ENCODE measurements at regions not wholly inside any gene's neighbourhood (a gene's known extent, or its start where the extent isn't known, plus 50 kb on each side); places are given as distances from the start of the nearest gene placed in this dataset.

DNA sequence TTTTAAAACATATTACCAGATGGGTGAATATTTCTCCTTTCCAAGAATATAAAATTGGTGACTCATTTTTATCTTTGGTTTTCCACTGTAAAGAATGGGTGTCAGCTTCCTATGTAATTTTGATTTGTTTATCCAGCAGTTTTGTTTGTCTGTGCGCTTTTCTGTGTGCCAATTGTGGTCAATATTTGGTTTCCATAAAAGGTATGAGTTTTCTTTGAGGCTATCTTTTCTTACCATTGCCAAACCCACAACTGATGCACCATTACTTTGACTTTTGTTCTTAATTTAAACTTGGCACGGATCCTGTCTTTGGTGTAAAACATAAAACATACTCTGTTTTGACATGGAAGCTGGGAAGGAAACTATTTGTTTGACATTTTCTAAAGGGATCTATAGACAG lies 78.8 kb upstream of the NAV3 start:
- no peaks in the 10 kb centered on the region for H3K4me1 ChIP-seq (ENCODE audit: control insufficient read depth, insufficient read depth, low read length)
- no peaks in the 10 kb centered on the region for H3K9me3 ChIP-seq (ENCODE audit: control insufficient read depth, insufficient read depth, low read depth, low read length)
- no peak overlapping the region for H3K4me3 ChIP-seq (ENCODE audit: low read depth in 2 of 2, low read length in 2 of 2)
- BruUV-seq (replicated peaks): no TSS peak
- in situ Hi-C loops (cut with HindIII; ENCODE audit: low pct_unique_long_range_greater_than_20kb, low sequenced_read_pairs): no loop called here
- POLR2A ChIA-PET: no interaction called here
- H3K27me3 ChIP-seq (ENCODE audit: control insufficient read depth, insufficient read depth, low read length): no peaks in the 10 kb centered on the region
- CTCF ChIA-PET: interaction anchor here (0.6 kb wide), 2 partner anchors 427 to 1585 kb away, joined by 3 read pairs; no protein-coding TSS in a partner anchor
- no peak for TF ChIP-seq TCF7L2 (IDR thresholded peaks at IDR 0.05; ENCODE audit: low read depth, low read length)
- TF ChIP-seq, protein P1, sequence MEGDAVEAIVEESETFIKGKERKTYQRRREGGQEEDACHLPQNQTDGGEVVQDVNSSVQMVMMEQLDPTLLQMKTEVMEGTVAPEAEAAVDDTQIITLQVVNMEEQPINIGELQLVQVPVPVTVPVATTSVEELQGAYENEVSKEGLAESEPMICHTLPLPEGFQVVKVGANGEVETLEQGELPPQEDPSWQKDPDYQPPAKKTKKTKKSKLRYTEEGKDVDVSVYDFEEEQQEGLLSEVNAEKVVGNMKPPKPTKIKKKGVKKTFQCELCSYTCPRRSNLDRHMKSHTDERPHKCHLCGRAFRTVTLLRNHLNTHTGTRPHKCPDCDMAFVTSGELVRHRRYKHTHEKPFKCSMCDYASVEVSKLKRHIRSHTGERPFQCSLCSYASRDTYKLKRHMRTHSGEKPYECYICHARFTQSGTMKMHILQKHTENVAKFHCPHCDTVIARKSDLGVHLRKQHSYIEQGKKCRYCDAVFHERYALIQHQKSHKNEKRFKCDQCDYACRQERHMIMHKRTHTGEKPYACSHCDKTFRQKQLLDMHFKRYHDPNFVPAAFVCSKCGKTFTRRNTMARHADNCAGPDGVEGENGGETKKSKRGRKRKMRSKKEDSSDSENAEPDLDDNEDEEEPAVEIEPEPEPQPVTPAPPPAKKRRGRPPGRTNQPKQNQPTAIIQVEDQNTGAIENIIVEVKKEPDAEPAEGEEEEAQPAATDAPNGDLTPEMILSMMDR (IDR thresholded peaks at IDR 0.05): no peak
- TF ChIP-seq POLR2AphosphoS5 (IDR thresholded peaks at IDR 0.05; ENCODE audit: low read depth, low read length): no peak
- TF ChIP-seq, protein P2, sequence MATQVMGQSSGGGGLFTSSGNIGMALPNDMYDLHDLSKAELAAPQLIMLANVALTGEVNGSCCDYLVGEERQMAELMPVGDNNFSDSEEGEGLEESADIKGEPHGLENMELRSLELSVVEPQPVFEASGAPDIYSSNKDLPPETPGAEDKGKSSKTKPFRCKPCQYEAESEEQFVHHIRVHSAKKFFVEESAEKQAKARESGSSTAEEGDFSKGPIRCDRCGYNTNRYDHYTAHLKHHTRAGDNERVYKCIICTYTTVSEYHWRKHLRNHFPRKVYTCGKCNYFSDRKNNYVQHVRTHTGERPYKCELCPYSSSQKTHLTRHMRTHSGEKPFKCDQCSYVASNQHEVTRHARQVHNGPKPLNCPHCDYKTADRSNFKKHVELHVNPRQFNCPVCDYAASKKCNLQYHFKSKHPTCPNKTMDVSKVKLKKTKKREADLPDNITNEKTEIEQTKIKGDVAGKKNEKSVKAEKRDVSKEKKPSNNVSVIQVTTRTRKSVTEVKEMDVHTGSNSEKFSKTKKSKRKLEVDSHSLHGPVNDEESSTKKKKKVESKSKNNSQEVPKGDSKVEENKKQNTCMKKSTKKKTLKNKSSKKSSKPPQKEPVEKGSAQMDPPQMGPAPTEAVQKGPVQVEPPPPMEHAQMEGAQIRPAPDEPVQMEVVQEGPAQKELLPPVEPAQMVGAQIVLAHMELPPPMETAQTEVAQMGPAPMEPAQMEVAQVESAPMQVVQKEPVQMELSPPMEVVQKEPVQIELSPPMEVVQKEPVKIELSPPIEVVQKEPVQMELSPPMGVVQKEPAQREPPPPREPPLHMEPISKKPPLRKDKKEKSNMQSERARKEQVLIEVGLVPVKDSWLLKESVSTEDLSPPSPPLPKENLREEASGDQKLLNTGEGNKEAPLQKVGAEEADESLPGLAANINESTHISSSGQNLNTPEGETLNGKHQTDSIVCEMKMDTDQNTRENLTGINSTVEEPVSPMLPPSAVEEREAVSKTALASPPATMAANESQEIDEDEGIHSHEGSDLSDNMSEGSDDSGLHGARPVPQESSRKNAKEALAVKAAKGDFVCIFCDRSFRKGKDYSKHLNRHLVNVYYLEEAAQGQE (IDR thresholded peaks at IDR 0.05; ENCODE audit: insufficient read depth in 1 of 2, low read depth in 2 of 2, low read length in 1 of 2): no peak
- no peak for TF ChIP-seq SIN3A (IDR thresholded peaks at IDR 0.05; ENCODE audit: borderline replicate concordance, insufficient read depth, low read depth, low read length)
- H3K27ac ChIP-seq (ENCODE audit: low read length): no peak overlapping the region
- ATAC-seq (no peak), DNase-seq (ENCODE audit: low read depth, low spot score) (no peak)
- intact Hi-C loops (cut with micrococcal nuclease; ENCODE audit: unreplicated experiment): no loop called here
- no peaks in the 10 kb centered on the region for H3K36me3 ChIP-seq (ENCODE audit: control insufficient read depth, insufficient read depth, low read length)

DNA sequence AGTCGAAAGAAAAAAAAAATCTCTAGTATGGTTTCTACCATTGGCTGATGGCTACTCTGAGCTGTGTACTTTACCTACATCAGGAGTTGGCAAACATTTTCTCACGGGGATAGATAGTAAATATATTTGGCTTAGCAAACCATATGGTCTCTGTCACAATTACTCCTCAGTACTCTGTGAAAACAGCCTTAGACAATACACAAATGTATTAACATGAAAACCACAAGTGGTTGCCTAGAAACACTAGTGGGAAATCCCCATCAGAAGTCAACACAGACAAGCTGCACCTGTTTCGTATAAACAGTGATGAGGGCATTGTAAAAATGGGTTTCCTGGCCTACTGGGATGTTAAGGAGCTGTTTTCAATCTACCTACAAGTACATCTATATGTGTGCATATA lies 84.6 kb upstream of the NAV3 start:
- ChIA-PET CTCF (no interaction called here), POLR2A (no interaction called here)
- ATAC-seq (no peak), DNase-seq (ENCODE audit: low read depth, low spot score) (no peak)
- in situ Hi-C loops (cut with HindIII; ENCODE audit: low pct_unique_long_range_greater_than_20kb, low sequenced_read_pairs) (no loop called here), intact Hi-C loops (cut with micrococcal nuclease; ENCODE audit: unreplicated experiment) (no loop called here)
- 0 out of 2 replicates have a peak, but pooled peaks cover 3% of the 10 kb centered on the region for H3K9me3 ChIP-seq (ENCODE audit: control insufficient read depth, insufficient read depth, low read depth, low read length)
- no peaks in the 10 kb centered on the region for H3K36me3 ChIP-seq (ENCODE audit: control insufficient read depth, insufficient read depth, low read length)
- no TSS peak for BruUV-seq (replicated peaks)
- TF ChIP-seq, protein P1 (IDR thresholded peaks at IDR 0.05): no peak
- TF ChIP-seq, protein P2 (IDR thresholded peaks at IDR 0.05; ENCODE audit: insufficient read depth in 1 of 2, low read depth in 2 of 2, low read length in 1 of 2): no peak
- TF ChIP-seq POLR2AphosphoS5 (IDR thresholded peaks at IDR 0.05; ENCODE audit: low read depth, low read length) (no peak), TCF7L2 (IDR thresholded peaks at IDR 0.05; ENCODE audit: low read depth, low read length) (no peak), SIN3A (IDR thresholded peaks at IDR 0.05; ENCODE audit: borderline replicate concordance, insufficient read depth, low read depth, low read length) (no peak)
- H3K27me3 ChIP-seq (ENCODE audit: control insufficient read depth, insufficient read depth, low read length): no peaks in the 10 kb centered on the region
- no peaks in the 10 kb centered on the region for H3K4me1 ChIP-seq (ENCODE audit: control insufficient read depth, insufficient read depth, low read length)
- H3K27ac ChIP-seq (ENCODE audit: low read length): no peak overlapping the region
- H3K4me3 ChIP-seq (ENCODE audit: low read depth in 2 of 2, low read length in 2 of 2): no peak overlapping the region

All from Panc1 (cell line).